A549 (cell line): ENCODE measurements at regions not wholly inside any gene's neighbourhood (a gene's known extent, or its start where the extent isn't known, plus 50 kb on each side); places are given as distances from the start of the nearest gene placed in this dataset.

Source experiments
- ATAC-seq, 2 experiments: fragments of 200-7000 bp in 1 of 2; fragments of >200 bp in 1 of 2; cut with Nextera tagmentation in 1 of 2; cut with Tn5 transposase in 1 of 2; 3 replicates each; pipeline versions ENCODE4 v1.8.0 to v1.9.1; 2018 to 2020; ENCODE audit warnings: mild to moderate bottlenecking in 1 of 2, moderate library complexity in 1 of 2
- CTCF ChIA-PET: fragments of 300-600 bp; sonication (Branson Sonifier 250); formaldehyde crosslinking; extraction: SDS; loops from one replicate; lab custom pipeline; 2021; ENCODE audit warnings: antibody characterized with exemption, inconsistent platforms; lab: Yijun Ruan, JAX
- POLR2A ChIA-PET: fragments of 350-600 bp; formaldehyde crosslinking; extraction: SDS; loops from one replicate; lab custom pipeline; 2021; ENCODE audit warnings: antibody characterized with exemption, inconsistent platforms; lab: Yijun Ruan, JAX
- DNase-seq, 2 experiments: peaks; one replicate each; pipeline versions ENCODE4 v3.0.0 to v3.0.0-alpha.2; 2011 to 2016; ENCODE audit warnings: low read depth in 1 of 2, low spot score in 1 of 2
- FAIRE-seq: peaks from 2 replicates; lab custom pipeline; 2011; peaks lifted over from hg19 to GRCh38; lab: Jason Lieb, UNC
- H3K27ac ChIP-seq, 2 experiments: fragments of >200 bp; sonication (Bioruptor Twin); formaldehyde crosslinking; 3 replicates each; pipeline ENCODE4 v1.5.1; 2016 to 2017
- H3K4me1 ChIP-seq: fragments of >200 bp; sonication (Bioruptor Twin); formaldehyde crosslinking; 3 replicates; pipeline ENCODE4 v1.6.1; 2016
- H3K4me2 ChIP-seq: fragments of >200 bp; sonication (Bioruptor Twin); formaldehyde crosslinking; 3 replicates; pipeline ENCODE4 v1.6.1; 2016
- H3K4me3 ChIP-seq: fragments of >200 bp; sonication (Bioruptor Twin); formaldehyde crosslinking; 3 replicates; pipeline ENCODE4 v1.5.1; 2016
- H3K9me3 ChIP-seq: fragments of >200 bp; sonication (Bioruptor Twin); formaldehyde crosslinking; 3 replicates; pipeline ENCODE4 v1.6.1; 2016
- ATOH8 ChIP-seq: fragments of 250-450 bp; sonication (Bioruptor Pico); IDR thresholded peaks from 2 replicates; pipeline ENCODE4 v1.5.0; 2020; ENCODE audit warnings: low read depth, mild to moderate bottlenecking, moderate library complexity
- CTCF ChIP-seq: fragments of >200 bp; sonication (Bioruptor Twin); formaldehyde crosslinking; IDR thresholded peaks from 3 replicates; pipeline ENCODE4 v1.5.1; 2016
- EP300 ChIP-seq, 2 experiments: fragments of >200 bp; sonication (Bioruptor Twin); formaldehyde crosslinking; IDR thresholded peaks; 2 replicates in 1 of 2; 3 replicates in 1 of 2; pipeline ENCODE4 v1.6.1; 2016 to 2017
- ESRRA ChIP-seq: fragments of 150-350 bp; IDR thresholded peaks from 2 replicates; pipeline ENCODE4 v1.6.1; 2014; ENCODE audit warnings: mild to moderate bottlenecking, low read length, borderline replicate concordance
- FOSB ChIP-seq: fragments of 250-450 bp; sonication (Bioruptor Pico); IDR thresholded peaks from 2 replicates; pipeline ENCODE4 v1.5.0; 2020; ENCODE audit warnings: mild to moderate bottlenecking, moderate library complexity
- FOSL2 ChIP-seq, 2 experiments: fragments of 450-650 bp in 1 of 2; fragments of >200 bp in 1 of 2; sonication (Bioruptor Twin) in 1 of 2; formaldehyde crosslinking; IDR thresholded peaks; 2 replicates each; pipeline versions ENCODE4 v1.5.0 to v1.6.1; 2016 to 2020; ENCODE audit warnings: mild to moderate bottlenecking in 1 of 2, moderate library complexity in 1 of 2
- HDAC2 ChIP-seq: fragments of 200-600 bp; sonication (generic); IDR thresholded peaks from 2 replicates; pipeline ENCODE4 v1.6.1; 2016
- HMGXB4 ChIP-seq: fragments of 250-450 bp; sonication (Bioruptor Pico); IDR thresholded peaks from 2 replicates; pipeline ENCODE4 v1.5.0; 2021; ENCODE audit warnings: mild to moderate bottlenecking, moderate library complexity, borderline replicate concordance
- HOXA7 ChIP-seq: fragments of 250-450 bp; sonication (Bioruptor Pico); IDR thresholded peaks from 2 replicates; pipeline ENCODE4 v1.5.0; 2020; ENCODE audit warnings: mild to moderate bottlenecking, moderate library complexity
- HOXB13 ChIP-seq: fragments of 250-450 bp; sonication (Bioruptor Pico); IDR thresholded peaks from 2 replicates; pipeline ENCODE4 v1.5.0; 2020; ENCODE audit warnings: low read depth, mild to moderate bottlenecking, moderate library complexity
- KDM1A ChIP-seq: fragments of 200-600 bp; sonication (generic); IDR thresholded peaks from 2 replicates; pipeline ENCODE4 v1.6.1; 2016; ENCODE audit warnings: low read depth, mild to moderate bottlenecking
- KDM5A ChIP-seq: fragments of 200-600 bp; sonication (generic); IDR thresholded peaks from 2 replicates; pipeline ENCODE4 v1.6.1; 2016; ENCODE audit warnings: antibody characterized with exemption, mild to moderate bottlenecking
- MAFK ChIP-seq: fragments of 450-650 bp; IDR thresholded peaks from 2 replicates; pipeline ENCODE4 v1.6.1; 2014; ENCODE audit not compliant: partially characterized antibody
- MAZ ChIP-seq: fragments of 150-350 bp; IDR thresholded peaks from 2 replicates; pipeline ENCODE4 v1.6.1; 2014; ENCODE audit warnings: antibody characterized with exemption, low read depth, low read length, borderline replicate concordance
- NFE2L2 ChIP-seq: fragments of 150-350 bp; conservative IDR thresholded peaks from 2 replicates; pipeline ENCODE4 v1.6.1; 2014; ENCODE audit warnings: low read length
- NPAS2 ChIP-seq: fragments of 250-450 bp; sonication (Bioruptor Pico); IDR thresholded peaks from 2 replicates; pipeline ENCODE4 v1.8.0; 2022; ENCODE audit warnings: mild to moderate bottlenecking, moderate library complexity, borderline replicate concordance
- NR3C1 ChIP-seq: fragments of >200 bp; sonication (Bioruptor Twin); formaldehyde crosslinking; IDR thresholded peaks from 3 replicates; pipeline ENCODE4 v1.6.1; 2017
- PHF8 ChIP-seq: fragments of 200-600 bp; sonication (generic); IDR thresholded peaks from 2 replicates; pipeline ENCODE4 v1.6.1; 2016; ENCODE audit warnings: low read depth, mild to moderate bottlenecking, antibody characterized with exemption, moderate library complexity, borderline replicate concordance
- POLR2A ChIP-seq: IDR thresholded peaks from 2 replicates; pipeline ENCODE4 v1.6.1; 2012; ENCODE audit warnings: mild to moderate bottlenecking, low read length
- RAD21 ChIP-seq, 2 experiments: fragments of >200 bp in 1 of 2; sonication (Bioruptor Twin) in 1 of 2; formaldehyde crosslinking in 1 of 2; IDR thresholded peaks in 1 of 2; conservative IDR thresholded peaks in 1 of 2; 2 replicates in 1 of 2; 3 replicates in 1 of 2; pipeline ENCODE4 v1.6.1; 2012 to 2018; ENCODE audit warnings: inconsistent platforms in 1 of 2
- RCOR1 ChIP-seq: fragments of 150-350 bp; IDR thresholded peaks from 2 replicates; pipeline ENCODE4 v1.6.1; 2014; ENCODE audit warnings: antibody characterized with exemption, low read length, low read depth
- RFX5 ChIP-seq: fragments of 450-650 bp; IDR thresholded peaks from 2 replicates; pipeline ENCODE4 v1.7.1; 2014; ENCODE audit warnings: antibody characterized with exemption, mild to moderate bottlenecking, moderate library complexity
- SREBF2 ChIP-seq: fragments of 450-650 bp; IDR thresholded peaks from 2 replicates; pipeline ENCODE4 v1.6.1; 2014; ENCODE audit warnings: mild to moderate bottlenecking, moderate library complexity
- TP53 ChIP-seq: fragments of 250-450 bp; sonication (Bioruptor Pico); IDR thresholded peaks from 2 replicates; pipeline ENCODE4 v1.5.0; 2021; ENCODE audit warnings: mild to moderate bottlenecking, moderate library complexity
- ZC3H11A ChIP-seq: fragments of 450-650 bp; IDR thresholded peaks from 2 replicates; pipeline ENCODE4 v1.6.1; 2014; ENCODE audit warnings: antibody characterized with exemption, mild to moderate bottlenecking
- ZFP36 ChIP-seq: fragments of 450-650 bp; IDR thresholded peaks from 2 replicates; pipeline ENCODE4 v1.6.1; 2014; ENCODE audit warnings: borderline replicate concordance; ENCODE audit not compliant: partially characterized antibody
- WGBS: methylation state at CpG from one replicate; pipeline ENCODE4 v1.1.6; 2017; ENCODE audit errors: missing lambda C conversion rate; 5-methylcytosine and 5-hydroxymethylcytosine counted together
- TF ChIP-seq, protein P1 (sequence below): IDR thresholded peaks from 2 replicates; pipeline ENCODE4 v1.6.1; 2012

GRCh38 chr2:16931441-16931840 lies 265.8 kb upstream of the CYRIA start:
- CTCF ChIA-PET, result no interaction called here
- no peak overlapping the region for H3K4me3 ChIP-seq
- H3K4me1 ChIP-seq, result no peaks in the 10 kb centered on the region
- WGBS, result 5% methylated on average over 4 of the region's 4 CpGs
- ATAC-seq (no peak), FAIRE-seq (no peak), DNase-seq (no peak)
- POLR2A ChIA-PET, result no interaction called here
- no peaks in the 10 kb centered on the region for H3K9me3 ChIP-seq
- no peak overlapping the region for H3K4me2 ChIP-seq
- TF ChIP-seq ZC3H11A (no peak), ZFP36 (no peak), HDAC2 (no peak), RFX5 (no peak), RCOR1 (no peak), FOSL2 (IDR thresholded peaks at IDR 0.05) (no peak), FOSL2 (CRISPR knock-in tag; IDR thresholded peaks at IDR 0.05) (no peak), KDM5A (no peak), NFE2L2 (no peak), NR3C1 (no peak), HOXB13 (CRISPR knock-in tag) (no peak), RAD21 (conservative IDR thresholded peaks at IDR 0.05 in 1 of 2, IDR thresholded peaks at IDR 0.05 in 1 of 2) (no peak), FOSB (CRISPR knock-in tag) (no peak), HMGXB4 (CRISPR knock-in tag) (no peak), POLR2A (no peak), EP300 (IDR thresholded peaks at IDR 0.05) (no peak), ESRRA (no peak), PHF8 (no peak), KDM1A (no peak)
- H3K27ac ChIP-seq, result no peak overlapping the region

GRCh38 chr2:16927398-16927797 lies 261.8 kb upstream of the CYRIA start:
- no peak overlapping the region for H3K4me3 ChIP-seq
- H3K4me2 ChIP-seq, result no peak overlapping the region
- no peak for ATAC-seq
- TF ChIP-seq EP300 (IDR thresholded peaks at IDR 0.05), result no peak
- no peak for TF ChIP-seq ATOH8
- no peak for TF ChIP-seq TP53 (CRISPR knock-in tag)
- TF ChIP-seq RFX5, result no peak
- TF ChIP-seq HOXA7 (CRISPR knock-in tag), result no peak
- TF ChIP-seq HMGXB4 (CRISPR knock-in tag), result no peak
- TF ChIP-seq, protein P1, sequence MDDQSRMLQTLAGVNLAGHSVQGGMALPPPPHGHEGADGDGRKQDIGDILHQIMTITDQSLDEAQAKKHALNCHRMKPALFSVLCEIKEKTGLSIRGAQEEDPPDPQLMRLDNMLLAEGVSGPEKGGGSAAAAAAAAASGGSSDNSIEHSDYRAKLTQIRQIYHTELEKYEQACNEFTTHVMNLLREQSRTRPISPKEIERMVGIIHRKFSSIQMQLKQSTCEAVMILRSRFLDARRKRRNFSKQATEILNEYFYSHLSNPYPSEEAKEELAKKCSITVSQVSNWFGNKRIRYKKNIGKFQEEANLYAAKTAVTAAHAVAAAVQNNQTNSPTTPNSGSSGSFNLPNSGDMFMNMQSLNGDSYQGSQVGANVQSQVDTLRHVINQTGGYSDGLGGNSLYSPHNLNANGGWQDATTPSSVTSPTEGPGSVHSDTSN, result no peak
- no peak for TF ChIP-seq CTCF
- no peak for TF ChIP-seq PHF8
- no peak for TF ChIP-seq SREBF2
- no peak for TF ChIP-seq NPAS2 (CRISPR knock-in tag)
- no peak for TF ChIP-seq MAZ
- no peak for TF ChIP-seq MAFK
- no peak for FAIRE-seq
- H3K9me3 ChIP-seq, result no peaks in the 10 kb centered on the region
- ChIA-PET CTCF (interaction anchor here (0.6 kb wide), 1 partner anchor 100 kb away, joined by 3 read pairs; no protein-coding TSS in a partner anchor), POLR2A (no interaction called here)
- no peaks in the 10 kb centered on the region for H3K4me1 ChIP-seq
- WGBS, result 8% methylated on average over 1 of the region's 1 CpG
- DNase-seq, result no peak
- H3K27ac ChIP-seq, result no peak overlapping the region
